GM23248 (cell line): ENCODE measurements at regions not wholly inside any gene's neighbourhood (a gene's known extent, or its start where the extent isn't known, plus 50 kb on each side); places are given as distances from the start of the nearest gene placed in this dataset.

Experiments used
- DNase-seq: peaks from one replicate; pipeline ENCODE4 v3.0.0-alpha.2; 2015
- H2AFZ ChIP-seq: fragments of 200-600 bp; sonication (generic); 2 replicates; pipeline ENCODE4 v1.6.1; 2016; ENCODE audit warnings: antibody characterized with exemption
- H3F3A ChIP-seq: fragments of 200-600 bp; sonication (generic); 2 replicates; pipeline ENCODE4 v1.6.1; 2016; ENCODE audit warnings: mild to moderate bottlenecking, antibody characterized with exemption, mixed run types; ENCODE audit not compliant: insufficient read depth
- H3K27ac ChIP-seq: fragments of 200-600 bp; sonication (generic); 2 replicates; pipeline ENCODE4 v1.5.1; 2016; ENCODE audit warnings: mild to moderate bottlenecking
- H3K27me3 ChIP-seq: fragments of 200-600 bp; sonication (generic); replicated peaks from 2 replicates; pipeline ENCODE4 v1.6.1; 2016; ENCODE audit warnings: mild to moderate bottlenecking; ENCODE audit not compliant: insufficient read depth
- H3K36me3 ChIP-seq: fragments of 200-600 bp; sonication (generic); 2 replicates; pipeline ENCODE4 v1.6.1; 2016; ENCODE audit warnings: low read depth, mild to moderate bottlenecking
- H3K4me1 ChIP-seq: fragments of 200-600 bp; sonication (generic); 2 replicates; pipeline ENCODE4 v1.6.1; 2016; ENCODE audit warnings: mild to moderate bottlenecking; ENCODE audit not compliant: insufficient read depth
- H3K4me2 ChIP-seq: fragments of 200-600 bp; sonication (generic); one replicate; pipeline ENCODE4 v1.6.1; 2016; ENCODE audit warnings: mild to moderate bottlenecking; ENCODE audit not compliant: unreplicated experiment
- H3K4me3 ChIP-seq: fragments of 200-600 bp; sonication (generic); 2 replicates; pipeline ENCODE4 v1.5.1; 2016; ENCODE audit warnings: mild to moderate bottlenecking
- H3K79me2 ChIP-seq: fragments of 200-600 bp; sonication (generic); 2 replicates; pipeline ENCODE4 v1.6.1; 2016; ENCODE audit warnings: mild to moderate bottlenecking; ENCODE audit not compliant: insufficient read depth
- H3K9ac ChIP-seq: fragments of 200-600 bp; sonication (generic); 2 replicates; pipeline ENCODE4 v1.6.1; 2016; ENCODE audit warnings: mild to moderate bottlenecking
- H3K9me2 ChIP-seq: fragments of 200-600 bp; sonication (generic); 2 replicates; pipeline ENCODE4 v1.6.1; 2016; ENCODE audit warnings: mixed run types, mild to moderate bottlenecking, moderate library complexity; ENCODE audit not compliant: insufficient read depth
- H3K9me3 ChIP-seq: fragments of 200-600 bp; sonication (generic); one replicate; pipeline ENCODE4 v1.6.1; 2017; ENCODE audit warnings: low read depth
- H4K20me1 ChIP-seq: fragments of 200-600 bp; sonication (generic); 2 replicates; pipeline ENCODE4 v1.6.0; 2016; ENCODE audit not compliant: insufficient read depth
- EZH2 ChIP-seq: fragments of 200-600 bp; sonication (generic); IDR thresholded peaks from 2 replicates; pipeline ENCODE4 v1.6.1; 2018; ENCODE audit warnings: antibody characterized with exemption, mild to moderate bottlenecking; ENCODE audit not compliant: insufficient read depth, poor library complexity, severe bottlenecking
- EZH2phosphoT487 ChIP-seq: fragments of 200-600 bp; sonication (generic); IDR thresholded peaks from 2 replicates; pipeline ENCODE4 v1.6.1; 2018; ENCODE audit warnings: antibody characterized with exemption, moderate library complexity, mild to moderate bottlenecking, low read depth; ENCODE audit not compliant: insufficient read depth
- WGBS, 2 experiments: methylation state at CpG; one replicate each; pipeline ENCODE4 v1.1.6; 2015 to 2017; ENCODE audit warnings: low lambda C conversion rate in 2 of 2, low coverage in 1 of 2; ENCODE audit errors: missing lambda C conversion rate in 2 of 2; 5-methylcytosine and 5-hydroxymethylcytosine counted together
- in situ Hi-C: fragments of 300-500 bp; cut with MboI; formaldehyde crosslinking; loops from 2 replicates; pipeline ENCODE4 v1.15.0; 2020

DNA sequence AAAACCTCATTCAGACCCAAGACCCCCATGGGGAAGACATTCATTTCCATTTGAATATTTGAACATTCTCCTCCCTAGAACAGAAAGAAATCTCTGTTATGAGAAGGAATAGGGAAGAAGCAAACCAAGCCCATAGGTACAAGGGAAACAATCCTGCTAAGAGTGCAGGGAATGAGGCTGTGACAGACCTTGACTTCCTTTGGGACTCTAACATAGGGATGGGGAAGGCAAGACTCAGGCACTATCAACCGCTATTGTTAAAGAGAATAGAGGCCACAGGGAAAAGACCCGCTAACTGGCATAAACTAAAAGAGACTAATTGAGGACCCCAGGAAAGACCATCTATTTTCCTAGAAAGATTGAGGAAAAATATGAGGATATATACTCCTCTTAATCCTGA lies 117.8 kb upstream of the BRINP3 start:
- Histone ChIP-seq H4K20me1 (no peaks in the 10 kb centered on the region), H3K36me3 (no peaks in the 10 kb centered on the region), H3K4me2 (no peak overlapping the region), H3K27me3 (no peaks in the 10 kb centered on the region), H3F3A (no peaks in the 10 kb centered on the region), H3K9me2 (no peaks in the 10 kb centered on the region), H3K4me1 (no peaks in the 10 kb centered on the region), H3K4me3 (no peak overlapping the region), H2AFZ (no peak overlapping the region), H3K9me3 (no peaks in the 10 kb centered on the region), H3K27ac (no peak overlapping the region), H3K9ac (no peak overlapping the region), H3K79me2 (no peaks in the 10 kb centered on the region)
- in situ Hi-C loops, result no loop called here
- TF ChIP-seq EZH2 (no peak), EZH2phosphoT487 (no peak)
- WGBS, 2 experiments, result 50 to 65% methylated on average over 2 of the region's 2 CpGs
- DNase-seq, result no peak

GRCh38 chr1:190597294-190597693 lies 119.6 kb upstream of the BRINP3 start:
- TF ChIP-seq EZH2phosphoT487, result no peak
- no peak for TF ChIP-seq EZH2
- in situ Hi-C loops, result no loop called here
- H3K9me3 ChIP-seq, result no peaks in the 10 kb centered on the region
- H4K20me1 ChIP-seq, result no peaks in the 10 kb centered on the region
- H3K9me2 ChIP-seq, result no peaks in the 10 kb centered on the region
- no peaks in the 10 kb centered on the region for H3K4me1 ChIP-seq
- WGBS, 2 experiments, result 0% methylated on average over 1 of the region's 1 CpG
- no peaks in the 10 kb centered on the region for H3K27me3 ChIP-seq
- H3K27ac ChIP-seq, result no peak overlapping the region
- H3K36me3 ChIP-seq, result no peaks in the 10 kb centered on the region
- H3K79me2 ChIP-seq, result no peaks in the 10 kb centered on the region
- no peaks in the 10 kb centered on the region for H3F3A ChIP-seq
- H2AFZ ChIP-seq, result no peak overlapping the region
- no peak overlapping the region for H3K4me2 ChIP-seq
- no peak overlapping the region for H3K9ac ChIP-seq
- DNase-seq, result no peak
- H3K4me3 ChIP-seq, result no peak overlapping the region

- Histone ChIP-seq H3K9me2 (no peaks in the 10 kb centered on the region), H3K27me3 (no peaks in the 10 kb centered on the region), H3K79me2 (no peaks in the 10 kb centered on the region), H3K9me3 (no peaks in the 10 kb centered on the region), H3F3A (no peaks in the 10 kb centered on the region), H3K4me3 (no peak overlapping the region), H3K4me2 (no peak overlapping the region), H3K9ac (no peak overlapping the region), H3K27ac (no peak overlapping the region), H4K20me1 (no peaks in the 10 kb centered on the region), H3K36me3 (no peaks in the 10 kb centered on the region), H3K4me1 (no peaks in the 10 kb centered on the region), H2AFZ (no peak overlapping the region)
- in situ Hi-C loops, result no loop called here
- no peak for DNase-seq
- no peak for TF ChIP-seq EZH2
- TF ChIP-seq EZH2phosphoT487, result no peak
Measured at GRCh38 chr1:190599670-190600069, 122.0 kb upstream of the BRINP3 start.

GRCh38 chr1:190602325-190602724 lies 124.7 kb upstream of the BRINP3 start:
- no peaks in the 10 kb centered on the region for H3K9me2 ChIP-seq
- DNase-seq, result no peak
- no peaks in the 10 kb centered on the region for H4K20me1 ChIP-seq
- 8 to 13% methylated on average over 3 of the region's 3 CpGs for WGBS, 2 experiments
- no peak overlapping the region for H3K4me3 ChIP-seq
- in situ Hi-C loops, result no loop called here
- no peaks in the 10 kb centered on the region for H3K9me3 ChIP-seq
- H3K36me3 ChIP-seq, result no peaks in the 10 kb centered on the region
- H3K27me3 ChIP-seq, result no peaks in the 10 kb centered on the region
- no peaks in the 10 kb centered on the region for H3K79me2 ChIP-seq
- H2AFZ ChIP-seq, result no peak overlapping the region
- H3F3A ChIP-seq, result no peaks in the 10 kb centered on the region
- H3K27ac ChIP-seq, result no peak overlapping the region
- H3K4me2 ChIP-seq, result no peak overlapping the region
- no peaks in the 10 kb centered on the region for H3K4me1 ChIP-seq
- no peak overlapping the region for H3K9ac ChIP-seq
- no peak for TF ChIP-seq EZH2
- TF ChIP-seq EZH2phosphoT487, result no peak

DNA sequence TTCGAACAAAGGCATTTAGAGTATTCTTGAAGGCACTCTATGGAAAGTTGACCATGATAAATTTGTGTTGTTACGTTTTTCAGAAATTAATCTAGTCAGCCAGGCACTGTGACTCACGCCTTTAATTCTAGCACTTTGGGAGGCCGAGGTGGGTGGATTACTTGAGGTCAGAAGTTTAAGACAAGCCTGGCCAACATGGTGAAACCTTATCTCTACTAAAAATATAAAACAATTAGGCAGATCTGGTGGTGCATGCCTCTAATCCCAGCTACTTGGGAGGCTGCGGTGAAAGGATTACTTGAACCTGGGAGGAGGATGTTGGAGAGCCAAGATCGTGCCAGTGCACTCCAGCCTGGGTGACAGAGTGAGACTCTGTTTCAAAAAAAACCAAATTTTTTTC lies 130.6 kb upstream of the BRINP3 start:
- no peak for DNase-seq
- no peak overlapping the region for H3K9ac ChIP-seq
- H4K20me1 ChIP-seq, result no peaks in the 10 kb centered on the region
- H3K79me2 ChIP-seq, result no peaks in the 10 kb centered on the region
- H3K27ac ChIP-seq, result no peak overlapping the region
- H2AFZ ChIP-seq, result no peak overlapping the region
- no peaks in the 10 kb centered on the region for H3K9me2 ChIP-seq
- no peaks in the 10 kb centered on the region for H3K27me3 ChIP-seq
- in situ Hi-C loops, result no loop called here
- H3K4me3 ChIP-seq, result no peak overlapping the region
- TF ChIP-seq EZH2phosphoT487 (no peak), EZH2 (no peak)
- H3K9me3 ChIP-seq, result no peaks in the 10 kb centered on the region
- no peak overlapping the region for H3K4me2 ChIP-seq
- H3K4me1 ChIP-seq, result no peaks in the 10 kb centered on the region
- no peaks in the 10 kb centered on the region for H3K36me3 ChIP-seq
- 28% methylated on average over 6 of the region's 6 CpGs for WGBS, 2 experiments
- no peaks in the 10 kb centered on the region for H3F3A ChIP-seq
